ENCODE measurements at regions not wholly inside any gene's neighbourhood (a gene's known extent, or its start where the extent isn't known, plus 50 kb on each side); places are given as distances from the start of the nearest gene placed in this dataset.

GRCh38 chr1:220431554-220432239, 96.2 kb upstream of the MARK1 start:
- POLR2A ChIA-PET: interaction anchor here (0.6 kb wide), 1 partner anchor 126 kb away, joined by 4 read pairs; no protein-coding TSS in a partner anchor
- no peak overlapping the region for H3K27ac ChIP-seq (ENCODE audit: low read depth, low read length, poor library complexity, severe bottlenecking)
- no peaks in the 10 kb centered on the region for H3K9me2 ChIP-seq (ENCODE audit: insufficient read depth, low read length)
- H3K4me2 ChIP-seq (ENCODE audit: low read length): no peak overlapping the region
- CTCF ChIA-PET (ENCODE audit: unreplicated experiment): no interaction called here
- TF ChIP-seq CTCF (conservative IDR thresholded peaks at IDR 0.05; ENCODE audit: low read length) (no peak), EZH2phosphoT487 (IDR thresholded peaks at IDR 0.05; ENCODE audit: borderline replicate concordance, low read depth, low read length) (no peak)
- BruUV-seq (replicated peaks): no TSS peak
- intact Hi-C loops (cut with micrococcal nuclease; ENCODE audit: unreplicated experiment): no loop called here
- no peaks in the 10 kb centered on the region for H3K9me3 ChIP-seq (ENCODE audit: low read length)
- no peak overlapping the region for H3K4me3 ChIP-seq (ENCODE audit: low read depth, low read length, poor library complexity, severe bottlenecking)
- H3K79me2 ChIP-seq (ENCODE audit: insufficient read depth, low read depth, low read length): no peaks in the 10 kb centered on the region
- H3K36me3 ChIP-seq (ENCODE audit: insufficient read depth, low read length): no peaks in the 10 kb centered on the region
- H4K20me1 ChIP-seq (ENCODE audit: insufficient read depth, low read length): no peaks in the 10 kb centered on the region
- no peak for DNase-seq (ENCODE audit: low spot score)
- H3K4me1 ChIP-seq (ENCODE audit: insufficient read depth, low read length, poor library complexity, severe bottlenecking): no peaks in the 10 kb centered on the region
- no peak overlapping the region for H2AFZ ChIP-seq (ENCODE audit: low read length)

GRCh38 chr1:220430586-220430985, 97.3 kb upstream of the MARK1 start:
- Histone ChIP-seq H3K4me1 (ENCODE audit: insufficient read depth, low read length, poor library complexity, severe bottlenecking) (no peaks in the 10 kb centered on the region), H4K20me1 (ENCODE audit: insufficient read depth, low read length) (no peaks in the 10 kb centered on the region), H3K4me2 (ENCODE audit: low read length) (no peak overlapping the region), H3K27ac (ENCODE audit: low read depth, low read length, poor library complexity, severe bottlenecking) (no peak overlapping the region), H3K9me2 (ENCODE audit: insufficient read depth, low read length) (no peaks in the 10 kb centered on the region), H3K79me2 (ENCODE audit: insufficient read depth, low read depth, low read length) (no peaks in the 10 kb centered on the region), H2AFZ (ENCODE audit: low read length) (no peak overlapping the region), H3K4me3 (ENCODE audit: low read depth, low read length, poor library complexity, severe bottlenecking) (no peak overlapping the region), H3K36me3 (ENCODE audit: insufficient read depth, low read length) (no peaks in the 10 kb centered on the region), H3K9me3 (ENCODE audit: low read length) (no peaks in the 10 kb centered on the region)
- BruUV-seq (replicated peaks): no TSS peak
- TF ChIP-seq EZH2phosphoT487 (IDR thresholded peaks at IDR 0.05; ENCODE audit: borderline replicate concordance, low read depth, low read length) (no peak), CTCF (conservative IDR thresholded peaks at IDR 0.05; ENCODE audit: low read length) (no peak)
- ChIA-PET CTCF (ENCODE audit: unreplicated experiment) (no interaction called here), POLR2A (no interaction called here)
- intact Hi-C loops (cut with micrococcal nuclease; ENCODE audit: unreplicated experiment): no loop called here
- DNase-seq (ENCODE audit: low spot score): no peak

- Histone ChIP-seq H3K27ac (ENCODE audit: low read depth, low read length, poor library complexity, severe bottlenecking) (no peak overlapping the region), H3K4me1 (ENCODE audit: insufficient read depth, low read length, poor library complexity, severe bottlenecking) (no peaks in the 10 kb centered on the region), H3K79me2 (ENCODE audit: insufficient read depth, low read depth, low read length) (no peaks in the 10 kb centered on the region), H3K9me3 (ENCODE audit: low read length) (no peaks in the 10 kb centered on the region), H3K4me3 (ENCODE audit: low read depth, low read length, poor library complexity, severe bottlenecking) (no peak overlapping the region), H2AFZ (ENCODE audit: low read length) (no peak overlapping the region), H4K20me1 (ENCODE audit: insufficient read depth, low read length) (no peaks in the 10 kb centered on the region), H3K4me2 (ENCODE audit: low read length) (no peak overlapping the region), H3K36me3 (ENCODE audit: insufficient read depth, low read length) (no peaks in the 10 kb centered on the region), H3K9me2 (ENCODE audit: insufficient read depth, low read length) (no peaks in the 10 kb centered on the region)
- CTCF ChIA-PET (ENCODE audit: unreplicated experiment): no interaction called here
- intact Hi-C loops (cut with micrococcal nuclease; ENCODE audit: unreplicated experiment): no loop called here
- no TSS peak for BruUV-seq (replicated peaks)
- DNase-seq (ENCODE audit: low spot score): no peak
- POLR2A ChIA-PET: no interaction called here
- no peak for TF ChIP-seq CTCF (conservative IDR thresholded peaks at IDR 0.05; ENCODE audit: low read length)
- TF ChIP-seq EZH2phosphoT487 (IDR thresholded peaks at IDR 0.05; ENCODE audit: borderline replicate concordance, low read depth, low read length): no peak
Measured at GRCh38 chr1:220430059-220430458, 97.9 kb upstream of the MARK1 start.

Data from OCI-LY7 (cell line).